Trophoblast cell (in vitro differentiated cells and primary cell): ENCODE measurements at regions not wholly inside any gene's neighbourhood (a gene's known extent, or its start where the extent isn't known, plus 50 kb on each side); places are given as distances from the start of the nearest gene placed in this dataset.
"Not testable (repeated sequence)": the region's sequence is repeated elsewhere in the genome, so short reads cannot be mapped to it uniquely, and the experiment has no call there.

Experiments used
- DNase-seq, 2 donors: peaks; one replicate each; pipeline ENCODE4 v3.0.0-alpha.2; 2016
- H2AFZ ChIP-seq: 2 replicates; pipeline ENCODE4 v1.6.1; 2013; ENCODE audit warnings: low read length, moderate library complexity, mild to moderate bottlenecking; ENCODE audit not compliant: insufficient read depth, poor library complexity
- H2AK5ac ChIP-seq: 2 replicates; pipeline ENCODE4 v1.6.1; 2013; ENCODE audit warnings: mild to moderate bottlenecking, low read length
- H2BK120ac ChIP-seq: 2 replicates; pipeline ENCODE4 v1.6.1; 2013; ENCODE audit warnings: low read length, mild to moderate bottlenecking, moderate library complexity; ENCODE audit not compliant: insufficient read depth, poor library complexity
- H2BK12ac ChIP-seq: 2 replicates; pipeline ENCODE4 v1.6.1; 2013; ENCODE audit warnings: mild to moderate bottlenecking, low read length, moderate library complexity
- H2BK5ac ChIP-seq: 2 replicates; pipeline ENCODE4 v1.6.1; 2013; ENCODE audit warnings: low read length, low read depth, moderate library complexity, mild to moderate bottlenecking; ENCODE audit not compliant: poor library complexity
- H3K14ac ChIP-seq: 2 replicates; pipeline ENCODE4 v1.6.1; 2013; ENCODE audit warnings: mild to moderate bottlenecking, low read length
- H3K18ac ChIP-seq: 2 replicates; pipeline ENCODE4 v1.6.1; 2013; ENCODE audit warnings: mild to moderate bottlenecking, low read length
- H3K23ac ChIP-seq: 2 replicates; pipeline ENCODE4 v1.6.1; 2013; ENCODE audit warnings: low read length
- H3K27ac ChIP-seq: 2 replicates; pipeline ENCODE4 v1.5.1; 2013; ENCODE audit warnings: low read depth, mild to moderate bottlenecking, inconsistent platforms, low read length, moderate library complexity
- H3K27me3 ChIP-seq: 2 replicates; pipeline ENCODE4 v1.6.1; 2013; ENCODE audit warnings: inconsistent platforms, mild to moderate bottlenecking, low read length, moderate library complexity; ENCODE audit not compliant: insufficient read depth
- H3K36me3 ChIP-seq, 2 experiments: 1 replicate in 1 of 2; 2 replicates in 1 of 2; pipeline ENCODE4 v1.6.1; 2013; ENCODE audit warnings: low read length in 2 of 2, mild to moderate bottlenecking in 2 of 2, moderate library complexity in 1 of 2; ENCODE audit not compliant: insufficient read depth in 2 of 2, control insufficient read depth in 1 of 2
- H3K4ac ChIP-seq: 2 replicates; pipeline ENCODE4 v1.6.1; 2013; ENCODE audit warnings: low read depth, mild to moderate bottlenecking, low read length, moderate library complexity
- H3K4me1 ChIP-seq, 2 experiments: 1 replicate in 1 of 2; 2 replicates in 1 of 2; pipeline ENCODE4 v1.6.1; 2013; ENCODE audit warnings: low read length in 2 of 2, mild to moderate bottlenecking in 2 of 2, moderate library complexity in 1 of 2; ENCODE audit not compliant: insufficient read depth in 2 of 2, control insufficient read depth in 1 of 2
- H3K4me2 ChIP-seq: 2 replicates; pipeline ENCODE4 v1.6.1; 2013; ENCODE audit warnings: inconsistent platforms, mild to moderate bottlenecking, low read length, moderate library complexity
- H3K4me3 ChIP-seq: 2 replicates; pipeline ENCODE4 v1.5.1; 2013; ENCODE audit warnings: mild to moderate bottlenecking, low read depth, low read length, inconsistent platforms
- H3K79me1 ChIP-seq: one replicate; pipeline ENCODE4 v1.6.1; 2013; ENCODE audit warnings: low read length
- H3K79me2 ChIP-seq: 2 replicates; pipeline ENCODE4 v1.6.1; 2013; ENCODE audit warnings: low read length, mild to moderate bottlenecking; ENCODE audit not compliant: control insufficient read depth, insufficient read depth, poor library complexity
- H3K9ac ChIP-seq: 2 replicates; pipeline ENCODE4 v1.6.1; 2013; ENCODE audit warnings: mild to moderate bottlenecking, low read length
- H3K9me3 ChIP-seq: 2 replicates; pipeline ENCODE4 v1.6.1; 2013; ENCODE audit warnings: low read depth, mild to moderate bottlenecking, control low read depth, inconsistent platforms, low read length; ENCODE audit not compliant: insufficient read depth
- H4K12ac ChIP-seq: 2 replicates; pipeline ENCODE4 v1.6.1; 2013; ENCODE audit warnings: low read depth, mild to moderate bottlenecking, low read length, moderate library complexity
- H4K8ac ChIP-seq: 2 replicates; pipeline ENCODE4 v1.6.1; 2013; ENCODE audit warnings: low read depth, mild to moderate bottlenecking, low read length, moderate library complexity
- H4K91ac ChIP-seq: one replicate; pipeline ENCODE4 v1.6.1; 2013; ENCODE audit warnings: low read depth, mild to moderate bottlenecking, low read length, moderate library complexity
- WGBS: extraction: QIAGEN DNeasy Blood & Tissue Kit; methylation state at CpG from one replicate; pipeline ENCODE4 v1.1.7; 2013; ENCODE audit warnings: missing lambda C conversion rate; ENCODE audit not compliant: insufficient read length, insufficient coverage; ENCODE audit errors: extremely low coverage; 5-methylcytosine and 5-hydroxymethylcytosine counted together

GRCh38 chr14:45558183-45558582, 305.2 kb upstream of the MIS18BP1 start:
- Histone ChIP-seq H2BK120ac (no peak overlapping the region), H3K4me1 (peaks cover 0 to under 1% of the 10 kb centered on the region in 2 experiments), H3K79me1 (no peaks in the 10 kb centered on the region), H3K4me3 (no peak overlapping the region), H2BK12ac (no peak overlapping the region), H3K79me2 (no peaks in the 10 kb centered on the region), H2AFZ (no peak overlapping the region), H3K4ac (no peak overlapping the region), H4K12ac (no peak overlapping the region), H3K14ac (no peak overlapping the region), H2BK5ac (no peak overlapping the region), H3K27ac (no peak overlapping the region), H3K9ac (no peak overlapping the region), H4K91ac (no peak overlapping the region), H3K18ac (no peak overlapping the region), H3K9me3 (no peaks in the 10 kb centered on the region), H4K8ac (no peak overlapping the region), H3K27me3 (no peaks in the 10 kb centered on the region), H3K4me2 (no peak overlapping the region), H3K23ac (no peak overlapping the region), H2AK5ac (no peak overlapping the region), H3K36me3 (no peaks in the 10 kb centered on the region)
- DNase-seq = no peak

GRCh38 chr14:45553981-45554380, 301.0 kb upstream of the MIS18BP1 start:
- no peak overlapping the region for H4K91ac ChIP-seq
- no peak overlapping the region for H3K4me2 ChIP-seq
- H3K9me3 ChIP-seq = no peaks in the 10 kb centered on the region
- no peak overlapping the region for H3K18ac ChIP-seq
- no peak overlapping the region for H2BK12ac ChIP-seq
- no peak overlapping the region for H3K27ac ChIP-seq
- no peak overlapping the region for H2AFZ ChIP-seq
- H3K79me2 ChIP-seq = no peaks in the 10 kb centered on the region
- no peaks in the 10 kb centered on the region for H3K36me3 ChIP-seq
- no peak overlapping the region for H3K23ac ChIP-seq
- no peak overlapping the region for H2BK120ac ChIP-seq
- H2BK5ac ChIP-seq = no peak overlapping the region
- H3K79me1 ChIP-seq = peaks cover 4% of the 10 kb centered on the region
- no CpG with 5 or more reads among the region's 1 CpG for WGBS
- no peak overlapping the region for H3K14ac ChIP-seq
- H2AK5ac ChIP-seq = no peak overlapping the region
- H4K12ac ChIP-seq = no peak overlapping the region
- no peaks in the 10 kb centered on the region for H3K27me3 ChIP-seq
- H3K9ac ChIP-seq = no peak overlapping the region
- no peak overlapping the region for H3K4ac ChIP-seq
- H3K4me1 ChIP-seq = peaks cover 0 to 4% of the 10 kb centered on the region in 2 experiments
- no peak for DNase-seq
- no peak overlapping the region for H3K4me3 ChIP-seq
- no peak overlapping the region for H4K8ac ChIP-seq

- not testable (repeated sequence) for H3K9me3 ChIP-seq, H3K9ac ChIP-seq, H3K23ac ChIP-seq, H3K79me1 ChIP-seq, H3K27ac ChIP-seq, H3K36me3 ChIP-seq, H3K79me2 ChIP-seq, H3K27me3 ChIP-seq, H2BK5ac ChIP-seq, DNase-seq, H3K4ac ChIP-seq, H2AK5ac ChIP-seq, H3K4me1 ChIP-seq, H3K18ac ChIP-seq
- WGBS = no CpG with 5 or more reads among the region's 16 CpGs
- Histone ChIP-seq H4K91ac (peak overlapping the region; percentile 85), H3K4me3 (peak overlapping the region; percentile 47), H2AFZ (peak overlapping the region; percentile 71), H2BK12ac (peak overlapping the region; percentile 5), H3K14ac (peak overlapping the region; percentile 15), H2BK120ac (peak overlapping the region; percentile 43), H4K8ac (peak overlapping the region; percentile 48), H3K4me2 (peak overlapping the region; percentile 57), H4K12ac (peak overlapping the region; percentile 36)
Observed at GRCh38 chr14:45551240-45551820, 298.3 kb upstream of the MIS18BP1 start.

- H3K23ac ChIP-seq = no peak overlapping the region
- no peak overlapping the region for H3K27ac ChIP-seq
- DNase-seq = no peak
- no peak overlapping the region for H4K91ac ChIP-seq
- H4K12ac ChIP-seq = no peak overlapping the region
- no peak overlapping the region for H3K9ac ChIP-seq
- H4K8ac ChIP-seq = no peak overlapping the region
- H3K4me2 ChIP-seq = no peak overlapping the region
- WGBS = no CpG with 5 or more reads among the region's 2 CpGs
- H2BK5ac ChIP-seq = no peak overlapping the region
- no peak overlapping the region for H3K14ac ChIP-seq
- H3K27me3 ChIP-seq = no peaks in the 10 kb centered on the region
- H3K9me3 ChIP-seq = no peaks in the 10 kb centered on the region
- no peak overlapping the region for H2AK5ac ChIP-seq
- no peaks in the 10 kb centered on the region for H3K79me1 ChIP-seq
- no peak overlapping the region for H2BK120ac ChIP-seq
- H3K36me3 ChIP-seq = no peaks in the 10 kb centered on the region
- H2BK12ac ChIP-seq = no peak overlapping the region
- H3K4me1 ChIP-seq = no peaks in the 10 kb centered on the region
- H3K79me2 ChIP-seq = no peaks in the 10 kb centered on the region
- no peak overlapping the region for H3K4ac ChIP-seq
- no peak overlapping the region for H2AFZ ChIP-seq
- H3K18ac ChIP-seq = no peak overlapping the region
- H3K4me3 ChIP-seq = no peak overlapping the region
Observed at GRCh38 chr14:45531022-45531421, 278.0 kb upstream of the MIS18BP1 start.
